ENCODE measurements at regions not wholly inside any gene's neighbourhood (a gene's known extent, or its start where the extent isn't known, plus 50 kb on each side); places are given as distances from the start of the nearest gene placed in this dataset.
"Not testable (repeated sequence)": the region's sequence is repeated elsewhere in the genome, so short reads cannot be mapped to it uniquely, and the experiment has no call there.

DNA sequence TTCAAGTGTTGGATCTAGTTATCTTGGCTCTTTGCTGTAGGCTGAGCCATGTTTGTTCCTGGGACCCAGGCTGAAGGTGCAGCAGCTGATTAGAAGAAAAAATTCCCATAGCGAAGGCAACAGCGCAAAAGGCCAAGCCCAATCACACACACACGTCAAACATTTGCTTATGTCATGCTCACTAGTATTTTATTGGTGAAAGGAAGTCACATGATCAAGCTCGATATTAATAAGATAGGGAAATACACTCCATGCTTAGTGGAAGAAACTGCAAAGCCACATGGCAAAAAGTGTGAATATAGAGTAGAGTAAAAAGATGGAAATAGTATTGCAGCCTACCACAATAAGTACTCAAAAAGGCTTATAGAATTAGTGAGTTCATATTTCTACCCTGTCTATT is 373.5 kb upstream of the FAR2 start:
- H3K27ac Mint-ChIP-seq: no peak overlapping the region
- H3K27me3 Mint-ChIP-seq (ENCODE audit: low read depth): no peaks in the 10 kb centered on the region
- no peaks in the 10 kb centered on the region for H3K9me3 Mint-ChIP-seq
- no peaks in the 10 kb centered on the region for H3K36me3 Mint-ChIP-seq (ENCODE audit: low read depth)
- H3K4me3 Mint-ChIP-seq: no peak overlapping the region
- no peaks in the 10 kb centered on the region for H3K4me1 Mint-ChIP-seq (ENCODE audit: low read depth)

DNA sequence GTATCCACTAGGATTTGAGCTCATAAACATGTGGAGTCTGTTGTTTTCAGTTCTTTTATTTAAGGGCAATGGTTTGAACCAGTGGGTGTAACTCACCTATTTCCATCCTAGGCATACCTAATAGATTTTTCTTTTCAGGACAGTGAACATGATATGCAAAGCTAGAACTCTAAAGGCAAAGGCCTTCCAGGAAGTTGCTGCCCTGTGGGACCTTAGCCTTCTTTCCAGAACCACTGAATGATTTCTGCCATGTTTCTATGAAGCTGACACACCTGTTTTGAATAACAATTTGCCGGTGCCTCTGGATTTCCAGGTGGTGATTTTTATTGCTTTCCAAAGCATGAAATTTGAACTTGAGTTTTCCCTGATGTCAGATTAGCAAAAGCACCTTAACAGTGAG is 372.9 kb upstream of the FAR2 start:
- Mint-ChIP-seq H3K27ac (no peak overlapping the region), H3K4me1 (ENCODE audit: low read depth) (no peaks in the 10 kb centered on the region), H3K4me3 (no peak overlapping the region), H3K36me3 (ENCODE audit: low read depth) (no peaks in the 10 kb centered on the region), H3K27me3 (ENCODE audit: low read depth) (no peaks in the 10 kb centered on the region), H3K9me3 (no peaks in the 10 kb centered on the region)

DNA sequence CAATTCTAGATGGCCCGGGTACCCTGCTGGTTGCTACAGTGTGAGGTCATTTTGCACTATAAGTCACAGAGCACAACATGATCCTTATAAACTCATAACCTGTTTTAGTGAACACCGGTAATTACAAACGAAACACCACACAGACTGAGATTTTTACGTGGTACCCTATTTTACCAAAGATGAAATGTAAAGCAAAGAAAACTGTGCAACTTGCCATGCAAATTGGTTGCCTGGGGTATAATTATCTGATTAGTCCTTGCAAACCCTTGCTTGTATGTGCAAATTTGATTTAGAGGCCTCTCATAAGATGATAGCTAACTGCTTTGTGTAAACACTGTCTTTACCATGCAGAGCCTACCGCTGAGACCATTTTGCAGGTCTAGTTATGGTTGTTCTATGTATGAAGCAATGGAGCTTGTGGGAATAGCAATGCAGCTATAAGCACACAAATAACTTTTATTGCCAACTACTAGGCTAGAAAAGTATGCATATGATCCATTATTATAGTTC is 372.1 kb upstream of the FAR2 start:
- Mint-ChIP-seq H3K27me3 (ENCODE audit: low read depth) (no peaks in the 10 kb centered on the region), H3K4me1 (ENCODE audit: low read depth) (no peaks in the 10 kb centered on the region), H3K27ac (no peak overlapping the region), H3K9me3 (no peaks in the 10 kb centered on the region), H3K4me3 (no peak overlapping the region), H3K36me3 (ENCODE audit: low read depth) (no peaks in the 10 kb centered on the region)

GRCh38 chr12:28777603-28778365 is 371.3 kb upstream of the FAR2 start:
- Mint-ChIP-seq H3K27ac (no peak overlapping the region), H3K9me3 (no peaks in the 10 kb centered on the region), H3K4me3 (no peak overlapping the region), H3K36me3 (ENCODE audit: low read depth) (no peaks in the 10 kb centered on the region), H3K27me3 (ENCODE audit: low read depth) (no peaks in the 10 kb centered on the region), H3K4me1 (ENCODE audit: low read depth) (no peaks in the 10 kb centered on the region)

GRCh38 chr12:28780096-28780495 is 369.0 kb upstream of the FAR2 start:
- no peaks in the 10 kb centered on the region for H3K36me3 Mint-ChIP-seq (ENCODE audit: low read depth)
- H3K4me3 Mint-ChIP-seq: no peak overlapping the region
- no peaks in the 10 kb centered on the region for H3K4me1 Mint-ChIP-seq (ENCODE audit: low read depth)
- no peaks in the 10 kb centered on the region for H3K27me3 Mint-ChIP-seq (ENCODE audit: low read depth)
- H3K9me3 Mint-ChIP-seq: no peaks in the 10 kb centered on the region
- no peak overlapping the region for H3K27ac Mint-ChIP-seq

- H3K4me1 Mint-ChIP-seq (ENCODE audit: low read depth): no peaks in the 10 kb centered on the region
- no peak overlapping the region for H3K4me3 Mint-ChIP-seq
- H3K9me3 Mint-ChIP-seq: no peaks in the 10 kb centered on the region
- H3K27ac Mint-ChIP-seq: no peak overlapping the region
- H3K36me3 Mint-ChIP-seq (ENCODE audit: low read depth): no peaks in the 10 kb centered on the region
- no peaks in the 10 kb centered on the region for H3K27me3 Mint-ChIP-seq (ENCODE audit: low read depth)
Observed at GRCh38 chr12:28780960-28781359, 368.1 kb upstream of the FAR2 start.

- Mint-ChIP-seq H3K36me3 (ENCODE audit: low read depth) (no peaks in the 10 kb centered on the region), H3K9me3 (no peaks in the 10 kb centered on the region), H3K27ac (no peak overlapping the region), H3K27me3 (ENCODE audit: low read depth) (no peaks in the 10 kb centered on the region), H3K4me1 (ENCODE audit: low read depth) (no peaks in the 10 kb centered on the region), H3K4me3 (no peak overlapping the region)
Observed at GRCh38 chr12:28781671-28782652, 367.1 kb upstream of the FAR2 start.

- Mint-ChIP-seq H3K27ac (no peak overlapping the region), H3K27me3 (ENCODE audit: low read depth) (no peaks in the 10 kb centered on the region), H3K4me1 (ENCODE audit: low read depth) (no peaks in the 10 kb centered on the region), H3K4me3 (no peak overlapping the region), H3K9me3 (no peaks in the 10 kb centered on the region), H3K36me3 (ENCODE audit: low read depth) (no peaks in the 10 kb centered on the region)
Observed at GRCh38 chr12:28782812-28783211, 366.3 kb upstream of the FAR2 start.

GRCh38 chr12:28787151-28787550 is 361.9 kb upstream of the FAR2 start:
- Mint-ChIP-seq H3K27ac (no peak overlapping the region), H3K9me3 (no peaks in the 10 kb centered on the region), H3K4me3 (no peak overlapping the region), H3K4me1 (ENCODE audit: low read depth) (no peaks in the 10 kb centered on the region), H3K36me3 (ENCODE audit: low read depth) (no peaks in the 10 kb centered on the region), H3K27me3 (ENCODE audit: low read depth) (no peaks in the 10 kb centered on the region)

GRCh38 chr12:28788256-28788655 is 360.8 kb upstream of the FAR2 start:
- not testable (repeated sequence) for H3K4me3 Mint-ChIP-seq; H3K27me3 Mint-ChIP-seq (ENCODE audit: low read depth); H3K9me3 Mint-ChIP-seq; H3K4me1 Mint-ChIP-seq (ENCODE audit: low read depth); H3K27ac Mint-ChIP-seq; H3K36me3 Mint-ChIP-seq (ENCODE audit: low read depth)

GRCh38 chr12:28793581-28794151 is 355.4 kb upstream of the FAR2 start:
- no peaks in the 10 kb centered on the region for H3K27me3 Mint-ChIP-seq (ENCODE audit: low read depth)
- H3K4me3 Mint-ChIP-seq: no peak overlapping the region
- no peaks in the 10 kb centered on the region for H3K4me1 Mint-ChIP-seq (ENCODE audit: low read depth)
- H3K36me3 Mint-ChIP-seq (ENCODE audit: low read depth): no peaks in the 10 kb centered on the region
- H3K9me3 Mint-ChIP-seq: no peaks in the 10 kb centered on the region
- no peak overlapping the region for H3K27ac Mint-ChIP-seq

- Mint-ChIP-seq H3K27ac (no peak overlapping the region), H3K9me3 (no peaks in the 10 kb centered on the region), H3K27me3 (ENCODE audit: low read depth) (no peaks in the 10 kb centered on the region), H3K4me1 (ENCODE audit: low read depth) (no peaks in the 10 kb centered on the region), H3K36me3 (ENCODE audit: low read depth) (no peaks in the 10 kb centered on the region), H3K4me3 (no peak overlapping the region)
Observed at GRCh38 chr12:28794211-28794610, 354.9 kb upstream of the FAR2 start.

GRCh38 chr12:28794786-28795185 is 354.3 kb upstream of the FAR2 start:
- no peaks in the 10 kb centered on the region for H3K36me3 Mint-ChIP-seq (ENCODE audit: low read depth)
- H3K4me3 Mint-ChIP-seq: no peak overlapping the region
- no peaks in the 10 kb centered on the region for H3K9me3 Mint-ChIP-seq
- no peaks in the 10 kb centered on the region for H3K27me3 Mint-ChIP-seq (ENCODE audit: low read depth)
- no peak overlapping the region for H3K27ac Mint-ChIP-seq
- H3K4me1 Mint-ChIP-seq (ENCODE audit: low read depth): no peaks in the 10 kb centered on the region

- H3K9me3 Mint-ChIP-seq: no peaks in the 10 kb centered on the region
- no peaks in the 10 kb centered on the region for H3K4me1 Mint-ChIP-seq (ENCODE audit: low read depth)
- no peaks in the 10 kb centered on the region for H3K36me3 Mint-ChIP-seq (ENCODE audit: low read depth)
- H3K27ac Mint-ChIP-seq: no peak overlapping the region
- H3K4me3 Mint-ChIP-seq: no peak overlapping the region
- no peaks in the 10 kb centered on the region for H3K27me3 Mint-ChIP-seq (ENCODE audit: low read depth)
Observed at GRCh38 chr12:28795311-28795710, 353.8 kb upstream of the FAR2 start.
